SU-DHL-6 (cell line): ENCODE measurements at regions not wholly inside any gene's neighbourhood (a gene's known extent, or its start where the extent isn't known, plus 50 kb on each side); places are given as distances from the start of the nearest gene placed in this dataset.

Experiments used
- EZH2phosphoT487 ChIP-seq: fragments of 200-600 bp; sonication (generic), shearing (Covaris generic); conservative IDR thresholded peaks from 2 replicates; pipeline ENCODE4 v1.6.1; 2018; ENCODE audit warnings: mild to moderate bottlenecking, antibody characterized with exemption, low read length, moderate library complexity, mixed read lengths
- TF ChIP-seq, protein P1 (sequence below): fragments of 200-600 bp; sonication (generic); IDR thresholded peaks from one replicate; pipeline ENCODE4 v1.5.1; 2017; ENCODE audit warnings: antibody characterized with exemption, mild to moderate bottlenecking, low read length, moderate library complexity; ENCODE audit not compliant: insufficient read depth, poor library complexity, severe bottlenecking

DNA sequence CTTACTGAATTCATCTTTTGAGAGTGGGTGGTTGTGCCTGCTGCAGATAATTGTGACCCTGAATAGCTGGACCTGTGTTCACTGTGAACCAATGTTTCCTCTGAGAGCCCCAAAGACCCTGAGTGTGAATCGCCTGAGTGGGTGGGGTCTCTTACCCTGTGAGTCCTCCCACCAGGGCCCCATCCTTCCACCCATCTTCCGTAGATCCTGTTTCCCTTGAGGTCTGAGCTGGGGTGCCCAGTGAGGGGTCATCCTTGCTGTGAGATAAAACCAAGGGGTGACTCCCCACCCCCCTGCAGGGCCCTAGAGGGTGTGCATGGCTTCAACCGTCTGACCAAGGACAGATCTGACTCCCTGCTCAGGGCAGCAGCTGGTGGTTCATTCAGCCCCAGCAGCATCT lies 78.0 kb upstream of the ZNF479 start:
- TF ChIP-seq, protein P1, sequence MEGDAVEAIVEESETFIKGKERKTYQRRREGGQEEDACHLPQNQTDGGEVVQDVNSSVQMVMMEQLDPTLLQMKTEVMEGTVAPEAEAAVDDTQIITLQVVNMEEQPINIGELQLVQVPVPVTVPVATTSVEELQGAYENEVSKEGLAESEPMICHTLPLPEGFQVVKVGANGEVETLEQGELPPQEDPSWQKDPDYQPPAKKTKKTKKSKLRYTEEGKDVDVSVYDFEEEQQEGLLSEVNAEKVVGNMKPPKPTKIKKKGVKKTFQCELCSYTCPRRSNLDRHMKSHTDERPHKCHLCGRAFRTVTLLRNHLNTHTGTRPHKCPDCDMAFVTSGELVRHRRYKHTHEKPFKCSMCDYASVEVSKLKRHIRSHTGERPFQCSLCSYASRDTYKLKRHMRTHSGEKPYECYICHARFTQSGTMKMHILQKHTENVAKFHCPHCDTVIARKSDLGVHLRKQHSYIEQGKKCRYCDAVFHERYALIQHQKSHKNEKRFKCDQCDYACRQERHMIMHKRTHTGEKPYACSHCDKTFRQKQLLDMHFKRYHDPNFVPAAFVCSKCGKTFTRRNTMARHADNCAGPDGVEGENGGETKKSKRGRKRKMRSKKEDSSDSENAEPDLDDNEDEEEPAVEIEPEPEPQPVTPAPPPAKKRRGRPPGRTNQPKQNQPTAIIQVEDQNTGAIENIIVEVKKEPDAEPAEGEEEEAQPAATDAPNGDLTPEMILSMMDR: no peak
- TF ChIP-seq EZH2phosphoT487: no peak
